Raji (cell line): ENCODE measurements at regions not wholly inside any gene's neighbourhood (a gene's known extent, or its start where the extent isn't known, plus 50 kb on each side); places are given as distances from the start of the nearest gene placed in this dataset.

Experiments
- POLR2A ChIP-seq: IDR thresholded peaks from 2 replicates; pipeline ENCODE4 v1.6.1; 2011; ENCODE audit warnings: low read depth, low read length, control low read depth; ENCODE audit not compliant: insufficient read depth

DNA sequence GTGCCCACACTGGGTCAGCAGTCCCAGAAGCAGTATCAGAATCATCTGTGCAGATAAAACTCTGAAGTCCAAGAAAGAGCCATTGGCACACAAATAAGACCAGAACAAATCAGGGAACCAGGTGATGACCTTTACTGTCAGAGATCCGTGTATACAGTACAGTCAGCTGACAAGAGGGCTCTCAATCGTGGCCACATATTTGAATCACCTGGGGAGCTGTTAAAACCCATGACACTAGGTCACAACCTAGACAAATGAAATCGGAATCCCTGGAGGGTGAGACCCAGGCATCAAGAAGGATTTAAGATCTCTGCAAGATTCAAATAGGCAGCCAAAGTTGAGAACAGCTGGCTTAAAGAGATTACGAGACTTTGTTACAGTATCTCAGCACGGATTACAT lies 807.1 kb downstream of the RNF144A start:
- TF ChIP-seq POLR2A = no peak

DNA sequence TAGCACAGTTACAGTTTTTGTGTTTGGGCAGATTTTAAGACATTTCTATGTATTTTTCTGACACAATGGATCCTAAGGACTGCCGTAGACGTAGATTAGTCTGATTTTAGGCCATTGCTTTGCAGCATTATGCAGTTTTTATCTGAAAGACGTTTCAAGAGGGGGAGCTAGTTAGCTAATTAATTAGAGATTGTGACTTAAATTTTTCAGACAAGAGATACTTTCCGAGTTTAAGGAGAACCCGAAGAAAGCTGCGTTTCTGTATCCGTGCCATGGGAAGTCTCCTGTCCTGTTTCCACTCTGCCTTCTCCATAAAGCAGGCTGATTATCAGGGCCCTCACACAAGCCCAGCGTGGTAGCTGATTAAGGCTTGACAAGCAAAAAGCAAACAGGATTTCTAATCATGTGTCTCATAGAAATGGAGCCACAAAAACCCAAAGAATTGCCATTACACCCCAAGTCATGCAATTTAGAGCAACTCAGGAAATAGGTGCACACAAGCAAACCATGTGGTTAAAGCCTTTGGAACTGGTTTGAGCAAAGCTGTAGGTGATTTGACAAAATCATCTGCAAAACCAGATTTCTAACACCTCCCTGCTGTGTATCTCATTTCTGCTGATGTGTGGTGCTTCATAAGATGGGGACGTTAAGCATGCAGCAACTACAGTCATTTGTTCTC lies 808.1 kb downstream of the RNF144A start:
- TF ChIP-seq POLR2A = no peak

- no peak for TF ChIP-seq POLR2A
Measured at GRCh38 chr2:7725850-7726242, 808.6 kb downstream of the RNF144A start.

GRCh38 chr2:7726989-7727388 lies 809.8 kb downstream of the RNF144A start:
- TF ChIP-seq POLR2A = no peak

DNA sequence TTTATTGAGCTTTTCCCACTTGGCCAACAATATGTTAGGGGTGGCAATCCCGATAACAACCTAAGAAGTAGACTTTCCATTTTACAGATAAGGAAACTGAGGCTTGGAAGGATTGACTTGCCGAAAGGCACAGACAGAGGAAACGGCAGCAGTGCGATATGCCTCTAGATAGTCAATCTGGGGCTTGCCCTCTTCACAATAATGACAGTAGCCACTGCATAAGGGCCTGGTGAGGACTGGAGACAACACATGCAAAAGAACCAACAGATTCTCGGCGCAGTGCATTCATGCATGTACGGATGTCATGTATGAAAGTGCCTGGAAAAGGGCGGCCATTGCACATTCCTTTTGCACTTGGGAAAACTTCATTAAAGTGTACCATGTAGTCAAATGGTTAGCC lies 811.2 kb downstream of the RNF144A start:
- no peak for TF ChIP-seq POLR2A

DNA sequence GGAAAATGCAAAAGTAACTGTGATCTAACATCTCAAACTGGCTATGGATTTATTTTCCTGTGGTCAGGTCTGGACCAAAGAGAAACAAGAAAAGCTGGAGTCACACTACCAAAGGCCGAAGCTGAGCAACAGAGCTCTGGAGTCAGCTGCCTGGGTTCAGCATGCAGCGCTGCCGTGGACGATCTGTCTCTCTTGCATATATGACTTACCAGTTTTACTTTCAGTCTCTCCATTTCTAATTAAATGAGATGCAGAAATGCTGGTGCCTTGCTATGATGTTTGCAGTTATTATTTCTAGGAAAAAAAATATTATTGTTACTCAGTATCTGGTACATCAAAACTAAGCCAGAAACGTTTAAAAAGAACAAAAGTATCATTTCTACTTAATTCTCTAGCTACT lies 813.2 kb downstream of the RNF144A start:
- TF ChIP-seq POLR2A = no peak

- no peak for TF ChIP-seq POLR2A
Measured at GRCh38 chr2:7730990-7731389, 813.8 kb downstream of the RNF144A start.

DNA sequence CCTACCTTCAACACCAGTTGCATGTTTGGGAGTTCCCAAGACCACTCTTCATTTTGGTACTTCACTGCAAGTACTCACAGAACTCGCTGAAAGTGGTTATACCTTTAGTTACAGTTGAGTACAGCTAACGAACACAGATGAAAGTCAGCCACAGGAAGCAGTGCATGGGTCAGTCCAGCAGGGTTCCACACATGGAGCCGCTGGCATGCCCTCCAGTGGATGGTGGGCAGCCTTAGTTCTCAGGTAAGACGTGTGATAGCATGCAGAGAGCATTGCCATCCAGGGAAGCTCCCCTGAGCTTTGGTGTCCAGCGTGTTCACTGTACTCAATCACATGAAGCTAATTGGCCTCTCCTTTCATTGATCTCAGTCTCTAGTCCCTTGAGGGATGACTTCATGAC lies 815.3 kb downstream of the RNF144A start:
- no peak for TF ChIP-seq POLR2A

GRCh38 chr2:7736646-7737305 lies 819.6 kb downstream of the RNF144A start:
- no peak for TF ChIP-seq POLR2A

- no peak for TF ChIP-seq POLR2A
Measured at GRCh38 chr2:7738596-7738995, 821.4 kb downstream of the RNF144A start.

DNA sequence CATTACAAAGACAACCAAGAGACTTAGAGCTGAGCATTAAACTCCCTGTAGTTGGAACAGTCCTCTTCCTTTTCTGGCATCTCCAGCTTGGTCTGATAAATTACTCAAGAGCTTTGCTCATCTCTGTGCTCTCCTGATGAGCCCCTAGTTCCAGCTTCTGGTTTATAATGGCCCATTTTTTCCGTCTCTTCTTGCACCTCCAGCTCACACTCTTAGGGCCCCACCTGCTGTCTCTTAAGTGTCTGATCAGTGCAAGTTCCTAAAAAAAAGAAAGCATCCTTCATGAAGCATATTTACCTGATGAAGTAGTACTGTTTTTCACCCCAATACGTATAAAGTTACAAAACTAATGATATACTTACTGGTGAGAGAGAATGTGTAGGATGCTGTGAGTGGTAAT lies 822.9 kb downstream of the RNF144A start:
- no peak for TF ChIP-seq POLR2A

DNA sequence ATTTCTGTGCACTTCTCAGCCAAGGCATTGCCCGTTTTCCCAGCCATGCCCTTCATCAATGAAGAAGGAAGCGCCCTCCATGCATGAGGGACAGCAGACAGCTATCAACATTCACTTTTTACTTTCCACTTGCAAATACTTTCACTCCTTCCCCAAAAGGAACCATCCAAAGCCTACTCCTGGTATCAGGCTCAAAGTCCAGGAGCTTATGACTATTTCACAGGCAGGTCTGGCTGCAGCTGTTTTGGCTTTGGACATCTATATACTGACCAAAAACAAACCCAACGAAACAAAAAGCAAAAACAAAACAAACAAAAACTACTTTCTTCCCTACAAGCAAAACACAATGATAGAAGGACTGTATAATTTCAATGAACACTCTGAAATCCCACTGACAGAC lies 825.1 kb downstream of the RNF144A start:
- TF ChIP-seq POLR2A = no peak

DNA sequence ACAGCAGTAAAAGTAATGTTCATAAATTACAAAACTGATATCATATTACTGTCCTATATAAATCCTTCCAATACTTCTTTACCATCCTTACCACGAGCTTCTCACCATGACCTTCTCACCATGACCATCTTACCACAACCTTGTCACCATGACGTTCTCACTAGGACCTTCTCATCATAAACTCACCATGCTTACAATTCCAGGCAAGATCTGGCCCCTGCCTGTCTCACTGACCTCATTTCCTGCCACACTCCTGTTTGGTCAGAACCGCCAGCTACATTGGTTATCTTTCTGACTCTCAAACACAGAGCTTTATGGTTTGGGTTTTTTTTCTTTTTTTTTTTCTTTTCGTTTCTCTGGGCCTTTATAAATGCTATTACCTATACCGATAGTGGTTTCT lies 827.6 kb downstream of the RNF144A start:
- TF ChIP-seq POLR2A = no peak

DNA sequence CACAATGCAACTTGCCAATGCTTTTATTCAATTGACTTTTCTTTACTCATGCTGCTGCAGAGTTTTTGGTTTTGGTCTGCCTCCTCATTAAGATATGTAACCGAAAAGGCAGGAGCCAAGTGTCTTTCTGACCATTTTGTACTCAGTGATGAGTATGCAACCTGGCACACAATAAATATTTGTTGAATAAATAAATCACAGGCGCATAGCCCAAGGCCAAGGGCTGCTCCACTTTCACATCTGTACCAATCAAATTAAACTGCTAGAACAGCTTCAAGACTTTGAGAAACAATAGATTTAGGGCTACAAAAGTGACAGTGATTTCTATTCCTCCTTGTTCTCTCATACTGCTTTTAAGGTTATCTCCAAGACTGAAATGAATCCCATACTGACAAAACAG lies 828.2 kb downstream of the RNF144A start:
- TF ChIP-seq POLR2A = no peak

DNA sequence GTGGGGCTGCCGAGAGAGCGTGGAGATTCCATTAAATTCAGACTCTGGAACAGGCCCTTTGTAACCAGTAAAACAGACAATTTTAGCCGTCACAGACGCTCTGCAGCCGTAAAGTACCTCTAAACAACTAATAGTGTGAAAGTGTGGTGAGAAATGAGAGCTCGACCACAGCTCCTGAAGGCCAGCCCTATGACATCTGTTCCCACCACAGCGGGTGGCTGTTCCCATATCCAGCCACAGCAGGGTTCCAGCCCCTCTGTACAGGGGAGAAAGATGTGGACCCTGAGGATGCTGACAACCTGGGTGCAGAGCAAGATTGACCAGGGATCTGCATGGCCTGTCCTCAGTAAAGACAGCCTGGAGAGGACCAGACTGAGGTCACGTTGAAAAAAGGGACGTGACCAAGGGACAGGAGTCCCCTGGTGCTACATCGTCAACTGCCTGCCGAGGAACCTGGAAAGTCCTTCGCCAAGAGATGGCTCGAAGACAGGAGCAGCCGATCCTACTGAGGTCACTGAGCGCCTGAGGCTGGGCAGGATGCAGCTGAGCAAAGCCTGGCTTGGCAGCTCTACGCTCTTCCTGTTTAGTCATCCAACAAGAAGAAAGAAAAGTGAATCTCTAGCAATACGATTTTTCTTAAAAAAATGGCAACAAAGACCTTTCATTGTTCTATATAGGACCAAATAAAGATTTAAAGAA lies 831.7 kb downstream of the RNF144A start:
- no peak for TF ChIP-seq POLR2A

GRCh38 chr2:7749895-7750559 lies 832.8 kb downstream of the RNF144A start:
- no peak for TF ChIP-seq POLR2A
